ENCODE measurements at regions not wholly inside any gene's neighbourhood (a gene's known extent, or its start where the extent isn't known, plus 50 kb on each side); places are given as distances from the start of the nearest gene placed in this dataset.
"Not testable (repeated sequence)": the region's sequence is repeated elsewhere in the genome, so short reads cannot be mapped to it uniquely, and the experiment has no call there.

DNA sequence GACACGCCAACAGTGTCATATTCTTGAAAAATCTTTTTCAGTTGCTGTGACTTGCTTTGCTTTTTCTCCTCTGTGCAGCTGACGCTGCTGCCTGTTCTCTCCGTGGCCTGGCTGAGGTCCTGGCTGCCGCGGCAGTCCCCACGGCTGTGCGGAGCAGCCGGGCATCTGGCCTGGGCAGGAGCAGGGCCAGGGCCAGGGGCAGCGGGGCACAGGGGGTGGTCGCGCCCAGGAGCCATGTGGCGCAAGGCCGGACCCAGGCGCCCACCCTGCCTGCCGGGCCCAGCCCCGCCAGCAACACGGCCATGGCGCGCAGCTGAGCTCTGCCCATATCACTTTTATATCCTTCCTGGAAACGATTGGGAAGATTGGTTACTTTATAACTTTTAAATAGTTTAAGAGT lies 109.4 kb upstream of the ACBD5 start:
- H3K4me3 ChIP-seq (ENCODE audit: control insufficient read depth, low read depth, low read length) = no peak overlapping the region
- TF ChIP-seq, protein P1, sequence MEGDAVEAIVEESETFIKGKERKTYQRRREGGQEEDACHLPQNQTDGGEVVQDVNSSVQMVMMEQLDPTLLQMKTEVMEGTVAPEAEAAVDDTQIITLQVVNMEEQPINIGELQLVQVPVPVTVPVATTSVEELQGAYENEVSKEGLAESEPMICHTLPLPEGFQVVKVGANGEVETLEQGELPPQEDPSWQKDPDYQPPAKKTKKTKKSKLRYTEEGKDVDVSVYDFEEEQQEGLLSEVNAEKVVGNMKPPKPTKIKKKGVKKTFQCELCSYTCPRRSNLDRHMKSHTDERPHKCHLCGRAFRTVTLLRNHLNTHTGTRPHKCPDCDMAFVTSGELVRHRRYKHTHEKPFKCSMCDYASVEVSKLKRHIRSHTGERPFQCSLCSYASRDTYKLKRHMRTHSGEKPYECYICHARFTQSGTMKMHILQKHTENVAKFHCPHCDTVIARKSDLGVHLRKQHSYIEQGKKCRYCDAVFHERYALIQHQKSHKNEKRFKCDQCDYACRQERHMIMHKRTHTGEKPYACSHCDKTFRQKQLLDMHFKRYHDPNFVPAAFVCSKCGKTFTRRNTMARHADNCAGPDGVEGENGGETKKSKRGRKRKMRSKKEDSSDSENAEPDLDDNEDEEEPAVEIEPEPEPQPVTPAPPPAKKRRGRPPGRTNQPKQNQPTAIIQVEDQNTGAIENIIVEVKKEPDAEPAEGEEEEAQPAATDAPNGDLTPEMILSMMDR (conservative IDR thresholded peaks at IDR 0.05; ENCODE audit: control insufficient read depth, insufficient read depth, low read depth, low read length) = no peak
- DNase-seq (ENCODE audit: low read depth) = no peak

DNA sequence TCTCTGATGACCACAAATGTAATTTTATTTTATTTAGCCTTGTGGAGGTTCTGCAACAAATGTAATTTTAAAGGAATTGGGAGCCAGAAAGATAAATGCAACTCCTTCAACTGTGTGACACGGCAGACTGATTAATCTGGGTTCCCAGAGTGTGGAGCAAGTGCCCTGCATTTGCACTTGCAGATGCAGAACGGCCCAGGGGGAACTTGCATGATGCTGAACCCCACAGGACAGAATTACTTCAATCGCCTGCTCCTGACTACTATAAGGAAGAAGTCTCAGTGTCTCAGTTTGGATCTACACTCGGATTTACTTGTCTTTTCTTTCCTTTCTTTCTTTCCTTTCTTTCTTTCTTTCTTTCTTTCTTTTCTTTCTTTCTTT lies 107.2 kb upstream of the ACBD5 start:
- not testable (repeated sequence) for DNase-seq (ENCODE audit: low read depth); H3K4me3 ChIP-seq (ENCODE audit: control insufficient read depth, low read depth, low read length)

DNA sequence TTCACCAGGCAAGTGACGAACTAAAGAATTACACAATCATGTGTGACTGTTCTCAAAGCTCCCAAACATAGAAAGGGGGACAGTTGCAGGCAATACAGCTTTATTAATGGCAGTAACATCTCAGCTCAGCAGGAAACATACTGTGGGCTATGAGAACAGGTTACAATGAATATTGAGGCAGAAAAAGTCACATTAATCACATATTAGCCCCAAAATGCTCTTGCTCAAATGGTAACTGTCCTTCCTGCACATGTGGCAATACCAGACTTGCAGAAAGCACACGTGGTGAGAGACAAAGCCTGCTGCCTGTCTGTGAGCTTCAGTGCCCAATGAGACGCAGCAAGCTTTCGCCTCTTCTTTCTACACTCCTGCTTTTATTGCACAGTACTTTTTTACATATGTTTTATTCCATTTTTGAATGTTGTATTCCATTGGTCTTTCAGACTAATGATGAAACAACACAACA lies 104.9 kb upstream of the ACBD5 start:
- H3K4me3 ChIP-seq (ENCODE audit: control insufficient read depth, low read depth, low read length) = no peak overlapping the region
- DNase-seq (ENCODE audit: low read depth) = no peak
- TF ChIP-seq, protein P1 (conservative IDR thresholded peaks at IDR 0.05; ENCODE audit: control insufficient read depth, insufficient read depth, low read depth, low read length) = no peak

DNA sequence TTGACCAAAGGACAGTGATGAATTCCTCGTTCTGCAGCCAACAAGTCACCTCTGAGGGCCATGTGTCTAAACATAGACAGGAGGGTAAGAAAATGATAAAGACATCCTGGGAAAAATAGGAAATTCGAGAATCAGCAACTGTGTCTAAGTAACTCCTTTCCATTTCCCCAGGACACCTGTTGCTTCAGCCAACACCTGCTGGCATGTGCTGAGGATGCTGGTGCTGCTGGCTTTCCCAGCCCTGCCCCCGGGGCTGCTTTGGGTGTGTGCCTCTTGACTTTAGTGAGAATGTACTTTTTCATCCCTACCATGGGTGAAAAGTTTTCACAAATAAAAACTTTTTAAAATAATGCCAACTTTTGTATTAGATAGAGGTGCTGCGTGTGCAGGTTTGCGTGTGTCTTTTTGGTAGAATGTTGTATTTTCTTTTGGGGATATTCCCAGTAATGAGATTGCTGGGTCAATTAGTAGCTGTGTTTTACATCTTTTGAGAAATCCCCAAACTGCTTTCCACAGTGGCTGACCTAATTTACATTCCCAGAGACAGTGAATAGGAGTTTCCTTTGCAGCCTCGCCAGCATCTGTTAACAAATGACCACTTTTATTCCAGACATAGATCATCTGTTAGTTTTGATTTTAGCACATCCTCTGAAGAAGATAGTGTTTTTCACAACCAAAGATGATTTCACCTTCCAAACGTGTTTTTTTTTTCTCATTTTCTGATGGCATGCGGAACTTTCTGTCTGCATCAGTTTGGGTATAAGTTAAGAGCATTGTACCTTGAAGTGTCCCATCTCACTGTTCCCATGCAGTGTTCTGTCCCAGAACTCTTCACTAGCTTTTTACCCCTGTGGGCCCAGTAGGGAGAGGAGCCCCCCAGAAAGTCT lies 104.2 kb upstream of the ACBD5 start:
- TF ChIP-seq, protein P1 (conservative IDR thresholded peaks at IDR 0.05; ENCODE audit: control insufficient read depth, insufficient read depth, low read depth, low read length) = no peak
- no peak overlapping the region for H3K4me3 ChIP-seq (ENCODE audit: control insufficient read depth, low read depth, low read length)
- DNase-seq (ENCODE audit: low read depth) = no peak

DNA sequence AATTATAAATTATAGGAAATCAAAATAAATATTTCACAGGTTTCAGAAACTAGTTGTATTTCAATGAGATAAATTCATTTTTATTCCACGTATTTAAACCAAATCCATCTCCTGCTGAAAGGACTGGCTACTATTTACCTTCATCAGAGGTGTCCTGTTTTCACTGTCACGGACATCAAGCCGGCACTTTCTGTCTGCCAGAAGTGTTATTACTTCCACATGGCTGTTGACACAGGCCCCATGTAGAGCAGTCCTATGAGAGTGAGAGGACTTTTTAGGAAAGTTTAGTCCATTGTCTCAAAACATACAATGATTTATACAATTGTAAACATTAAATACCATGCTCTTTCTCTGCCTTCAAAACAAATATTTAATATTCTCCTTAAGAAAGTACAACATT lies 100.4 kb upstream of the ACBD5 start:
- no peak for DNase-seq (ENCODE audit: low read depth)
- H3K4me3 ChIP-seq (ENCODE audit: control insufficient read depth, low read depth, low read length) = no peak overlapping the region
- TF ChIP-seq, protein P1 (conservative IDR thresholded peaks at IDR 0.05; ENCODE audit: control insufficient read depth, insufficient read depth, low read depth, low read length) = no peak

DNA sequence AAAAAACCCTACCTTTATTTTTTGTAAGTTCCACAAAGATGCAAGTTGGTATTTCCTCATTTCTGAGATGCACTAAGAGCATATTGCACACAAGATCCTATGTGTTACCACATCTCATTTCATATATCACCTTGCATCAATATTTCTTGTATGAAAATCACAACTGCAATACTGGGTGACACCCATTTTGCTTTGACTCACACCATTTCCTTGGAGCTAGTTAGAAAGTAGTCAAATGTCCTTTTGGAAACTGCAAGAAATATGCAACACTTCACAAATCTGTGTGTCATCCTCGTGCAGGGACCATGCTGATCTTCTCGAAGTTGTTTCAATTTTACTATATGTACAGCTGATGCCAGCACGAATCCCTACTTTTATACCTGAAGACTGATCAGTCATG lies 94.6 kb upstream of the ACBD5 start:
- not testable (repeated sequence) for H3K4me3 ChIP-seq (ENCODE audit: control insufficient read depth, low read depth, low read length); DNase-seq (ENCODE audit: low read depth)

DNA sequence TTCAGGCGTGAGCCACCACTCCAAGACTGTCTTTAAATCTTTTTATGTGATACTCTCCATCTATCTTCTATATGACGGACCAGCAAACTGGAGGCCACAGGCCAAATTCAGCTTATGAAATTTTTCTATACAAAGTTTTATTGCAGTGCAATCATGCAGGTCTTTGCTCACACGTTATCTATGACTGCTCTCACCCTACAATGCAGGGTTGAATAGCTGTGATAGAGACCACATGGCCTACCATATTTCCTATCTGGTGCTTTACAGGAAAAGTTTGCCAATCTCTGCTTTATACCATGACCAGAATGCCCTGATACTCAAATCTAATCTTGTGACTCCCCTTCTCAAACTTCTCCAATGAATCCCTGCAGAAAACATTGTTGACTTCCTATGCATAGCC lies 89.5 kb upstream of the ACBD5 start:
- H3K4me3 ChIP-seq (ENCODE audit: control insufficient read depth, low read depth, low read length) = no peak overlapping the region
- no peak for DNase-seq (ENCODE audit: low read depth)
- TF ChIP-seq, protein P1 (conservative IDR thresholded peaks at IDR 0.05; ENCODE audit: control insufficient read depth, insufficient read depth, low read depth, low read length) = no peak

DNA sequence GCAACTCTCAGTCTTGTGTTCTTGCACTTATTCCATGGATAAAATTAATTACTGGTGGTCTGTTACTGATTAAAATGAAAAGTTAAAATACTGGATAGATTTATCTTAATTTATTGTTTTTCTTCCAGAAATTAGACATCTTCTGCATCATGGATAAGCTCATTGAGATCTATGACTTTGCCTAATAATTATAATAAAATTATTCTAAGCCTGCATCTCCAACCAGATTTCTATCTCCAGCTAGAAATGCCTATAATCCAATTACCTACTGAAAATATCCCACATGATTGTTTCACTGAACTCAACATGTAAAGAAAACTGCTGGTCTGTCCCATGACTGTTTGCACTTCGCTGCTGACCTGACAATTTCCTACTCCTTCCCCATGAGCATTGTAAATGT lies 88.3 kb upstream of the ACBD5 start:
- TF ChIP-seq, protein P1 (conservative IDR thresholded peaks at IDR 0.05; ENCODE audit: control insufficient read depth, insufficient read depth, low read depth, low read length) = no peak
- H3K4me3 ChIP-seq (ENCODE audit: control insufficient read depth, low read depth, low read length) = no peak overlapping the region
- DNase-seq (ENCODE audit: low read depth) = no peak

DNA sequence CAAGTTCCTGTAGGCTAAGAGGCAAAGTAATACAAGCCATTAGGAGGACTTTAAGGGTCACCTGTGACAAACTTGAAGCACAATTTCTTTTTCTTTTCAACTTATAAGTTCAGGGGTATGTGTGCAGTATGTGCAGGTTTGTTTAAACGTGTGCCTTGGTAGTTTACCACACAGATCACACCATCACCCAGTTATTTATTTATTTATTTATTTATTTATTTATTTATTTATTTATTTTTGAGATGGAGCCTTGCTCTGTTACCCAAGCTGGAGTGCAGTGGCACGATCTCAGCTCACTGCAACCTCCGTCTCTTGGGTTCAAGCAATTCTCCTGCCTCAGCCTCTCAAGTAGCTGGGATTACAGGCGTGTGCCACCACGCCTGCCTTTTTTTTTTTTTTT lies 86.2 kb upstream of the ACBD5 start:
- not testable (repeated sequence) for H3K4me3 ChIP-seq (ENCODE audit: control insufficient read depth, low read depth, low read length); DNase-seq (ENCODE audit: low read depth)

All from fibroblast of mammary gland (primary cell).